ENCODE measurements at regions not wholly inside any gene's neighbourhood (a gene's known extent, or its start where the extent isn't known, plus 50 kb on each side); places are given as distances from the start of the nearest gene placed in this dataset.

DNA sequence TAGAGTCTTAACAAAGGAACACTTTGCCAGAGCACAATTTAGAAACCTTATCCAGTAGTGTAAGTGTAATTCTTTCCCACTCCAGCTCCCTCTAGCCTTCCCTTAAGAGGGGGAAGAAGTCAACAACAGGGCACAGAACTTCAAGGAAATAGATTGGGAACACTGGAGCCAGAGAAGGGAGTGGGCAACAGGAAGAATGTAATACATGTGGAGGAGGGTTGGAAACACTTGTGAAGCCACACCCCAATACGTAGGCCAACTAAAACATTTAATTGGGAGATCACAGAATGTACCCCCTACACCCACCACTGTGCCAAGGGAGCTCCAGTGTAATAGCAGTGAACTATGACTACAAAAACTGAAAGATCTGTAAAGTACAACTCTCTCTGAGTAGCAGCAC lies 735.7 kb upstream of the HS3ST5 start:
- TF ChIP-seq CTCF (IDR thresholded peaks at IDR 0.05; ENCODE audit: low read depth, low read length, poor library complexity, severe bottlenecking) (no peak), EZH2phosphoT487 (IDR thresholded peaks at IDR 0.05; ENCODE audit: borderline replicate concordance, low read length) (no peak)
